Astrocyte of the cerebellum (primary cell): ENCODE measurements at regions not wholly inside any gene's neighbourhood (a gene's known extent, or its start where the extent isn't known, plus 50 kb on each side); places are given as distances from the start of the nearest gene placed in this dataset.

Experiments
- DNase-seq: peaks from one replicate; pipeline ENCODE4 v3.0.0-alpha.2; 2011; ENCODE audit warnings: low read depth
- H3K4me3 ChIP-seq: 2 replicates; pipeline ENCODE4 v1.5.1; 2011; ENCODE audit warnings: mild to moderate bottlenecking, low read depth, low read length, moderate library complexity
- CTCF ChIP-seq: IDR thresholded peaks from 2 replicates; pipeline ENCODE4 v1.5.1; 2012; ENCODE audit warnings: low read length, low read depth, moderate library complexity, mild to moderate bottlenecking; ENCODE audit errors: missing control alignments
- in situ Hi-C: cut with HindIII; loops from 2 replicates; pipeline ENCODE4 v1.10.0; 2017; ENCODE audit warnings: low sequenced_read_pairs

GRCh38 chr2:16615687-16616615, 49.7 kb downstream of the CYRIA start:
- in situ Hi-C loops = loop anchor here (25.0 kb wide), 1 partner anchor 146 kb away; no protein-coding TSS in a partner anchor
- DNase-seq = no peak
- no peak for TF ChIP-seq CTCF
- H3K4me3 ChIP-seq = no peak overlapping the region

GRCh38 chr2:16615246-16615645, 50.4 kb downstream of the CYRIA start:
- in situ Hi-C loops = loop anchor here (25.0 kb wide), 1 partner anchor 147 kb away; no protein-coding TSS in a partner anchor
- DNase-seq = no peak
- no peak overlapping the region for H3K4me3 ChIP-seq
- TF ChIP-seq CTCF = no peak

- in situ Hi-C loops = loop anchor here (25.0 kb wide), 1 partner anchor 148 kb away; no protein-coding TSS in a partner anchor
- H3K4me3 ChIP-seq = no peak overlapping the region
- TF ChIP-seq CTCF = no peak
- no peak for DNase-seq
Observed at GRCh38 chr2:16614314-16614860, 51.2 kb downstream of the CYRIA start.

GRCh38 chr2:16613539-16614011, 52.1 kb downstream of the CYRIA start:
- no peak overlapping the region for H3K4me3 ChIP-seq
- TF ChIP-seq CTCF = peak; percentile 53
- in situ Hi-C loops = loop anchor here (25.0 kb wide), 1 partner anchor 149 kb away; no protein-coding TSS in a partner anchor
- DNase-seq = no peak

- no peak overlapping the region for H3K4me3 ChIP-seq
- no peak for TF ChIP-seq CTCF
- in situ Hi-C loops = loop anchor here (25.0 kb wide), 1 partner anchor 150 kb away; no protein-coding TSS in a partner anchor
- no peak for DNase-seq
Observed at GRCh38 chr2:16612490-16612889, 53.1 kb downstream of the CYRIA start.

GRCh38 chr2:16609786-16610185, 55.8 kb downstream of the CYRIA start:
- no peak for DNase-seq
- H3K4me3 ChIP-seq = no peak overlapping the region
- TF ChIP-seq CTCF = no peak
- in situ Hi-C loops = loop anchor here (25.0 kb wide), 1 partner anchor 153 kb away; no protein-coding TSS in a partner anchor
